ENCODE measurements at regions not wholly inside any gene's neighbourhood (a gene's known extent, or its start where the extent isn't known, plus 50 kb on each side); places are given as distances from the start of the nearest gene placed in this dataset.

- Histone ChIP-seq H3K27ac (ENCODE audit: low read length) (no peak overlapping the region), H3K27me3 (ENCODE audit: low read depth, low read length) (no peaks in the 10 kb centered on the region), H3K4me1 (ENCODE audit: control insufficient read depth in 1 of 2, insufficient read depth in 2 of 2, low read length in 2 of 2) (no peaks in the 10 kb centered on the region), H3K9me3 (ENCODE audit: control insufficient read depth in 1 of 2, low read length in 2 of 2) (no peaks in the 10 kb centered on the region), H3K4me3 (ENCODE audit: low read depth in 1 of 2, low read length in 2 of 2) (no peak overlapping the region), H3K36me3 (ENCODE audit: control insufficient read depth in 1 of 2, insufficient read depth in 2 of 2, low read length in 2 of 2) (no peaks in the 10 kb centered on the region)
These were observed 711.2 kb downstream of the KCNA4 start for GRCh38 chr11:29305456-29306232.

DNA sequence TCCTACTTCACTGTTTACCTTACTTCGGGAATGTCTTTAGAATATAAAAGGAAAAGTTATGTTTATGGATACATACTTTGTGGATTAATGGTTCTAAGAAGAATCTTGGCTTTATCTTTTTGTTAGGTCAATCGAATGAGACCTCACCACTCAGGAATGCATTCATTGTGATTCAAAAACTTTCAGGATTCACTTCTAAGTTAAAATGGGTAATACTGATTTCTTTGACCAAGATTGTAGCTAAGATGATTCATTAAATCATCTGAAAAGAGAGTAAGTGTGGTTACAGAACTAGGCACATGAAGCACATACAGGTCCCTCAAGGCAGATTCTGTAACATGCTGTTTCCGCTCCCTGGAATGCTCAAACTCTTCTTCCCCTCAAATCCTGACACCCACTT is 716.4 kb downstream of the KCNA4 start:
- H3K36me3 ChIP-seq (ENCODE audit: control insufficient read depth in 1 of 2, insufficient read depth in 2 of 2, low read length in 2 of 2) = no peaks in the 10 kb centered on the region
- H3K27me3 ChIP-seq (ENCODE audit: low read depth, low read length) = no peaks in the 10 kb centered on the region
- no peak overlapping the region for H3K4me3 ChIP-seq (ENCODE audit: low read depth in 1 of 2, low read length in 2 of 2)
- H3K4me1 ChIP-seq (ENCODE audit: control insufficient read depth in 1 of 2, insufficient read depth in 2 of 2, low read length in 2 of 2) = no peaks in the 10 kb centered on the region
- no peak overlapping the region for H3K27ac ChIP-seq (ENCODE audit: low read length)
- no peaks in the 10 kb centered on the region for H3K9me3 ChIP-seq (ENCODE audit: control insufficient read depth in 1 of 2, low read length in 2 of 2)

- no peak overlapping the region for H3K27ac ChIP-seq (ENCODE audit: low read length)
These were observed 720.1 kb downstream of the KCNA4 start for GRCh38 chr11:29296680-29297079.

DNA sequence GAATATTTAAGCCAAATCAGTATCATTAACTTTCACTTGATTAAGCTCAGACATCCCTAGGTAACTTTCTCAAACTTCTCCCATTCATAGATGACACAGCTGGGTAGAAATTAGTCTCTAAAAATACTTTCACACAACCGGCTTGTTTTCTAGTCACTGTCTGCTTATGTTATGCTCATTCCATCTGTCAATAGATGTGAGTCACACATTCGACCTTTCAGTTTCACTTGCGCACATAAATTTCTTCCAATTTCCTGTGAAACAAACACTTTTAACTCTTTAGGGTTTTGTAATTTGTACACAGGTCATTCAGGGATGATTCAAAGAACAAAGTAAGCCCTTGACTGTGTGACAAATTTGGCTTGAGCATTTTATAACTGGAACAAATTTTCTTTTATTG is 723.0 kb downstream of the KCNA4 start:
- no peaks in the 10 kb centered on the region for H3K36me3 ChIP-seq (ENCODE audit: control insufficient read depth in 1 of 2, insufficient read depth in 2 of 2, low read length in 2 of 2)
- no peaks in the 10 kb centered on the region for H3K9me3 ChIP-seq (ENCODE audit: control insufficient read depth in 1 of 2, low read length in 2 of 2)
- H3K27ac ChIP-seq (ENCODE audit: low read length) = no peak overlapping the region
- no peak overlapping the region for H3K4me3 ChIP-seq (ENCODE audit: low read depth in 1 of 2, low read length in 2 of 2)
- H3K4me1 ChIP-seq (ENCODE audit: control insufficient read depth in 1 of 2, insufficient read depth in 2 of 2, low read length in 2 of 2) = no peaks in the 10 kb centered on the region
- H3K27me3 ChIP-seq (ENCODE audit: low read depth, low read length) = no peaks in the 10 kb centered on the region

More at GRCh38 chr11:29296680-29297079, 720.1 kb downstream of the KCNA4 start:
- Histone ChIP-seq H3K4me3 (ENCODE audit: low read depth in 1 of 2, low read length in 2 of 2) (no peak overlapping the region), H3K4me1 (ENCODE audit: control insufficient read depth in 1 of 2, insufficient read depth in 2 of 2, low read length in 2 of 2) (no peaks in the 10 kb centered on the region), H3K27me3 (ENCODE audit: low read depth, low read length) (no peaks in the 10 kb centered on the region), H3K9me3 (ENCODE audit: control insufficient read depth in 1 of 2, low read length in 2 of 2) (no peaks in the 10 kb centered on the region), H3K36me3 (ENCODE audit: control insufficient read depth in 1 of 2, insufficient read depth in 2 of 2, low read length in 2 of 2) (no peaks in the 10 kb centered on the region)

- Histone ChIP-seq H3K27me3 (ENCODE audit: low read depth, low read length) (no peaks in the 10 kb centered on the region), H3K9me3 (ENCODE audit: control insufficient read depth in 1 of 2, low read length in 2 of 2) (no peaks in the 10 kb centered on the region), H3K27ac (ENCODE audit: low read length) (no peak overlapping the region), H3K4me1 (ENCODE audit: control insufficient read depth in 1 of 2, insufficient read depth in 2 of 2, low read length in 2 of 2) (no peaks in the 10 kb centered on the region), H3K36me3 (ENCODE audit: control insufficient read depth in 1 of 2, insufficient read depth in 2 of 2, low read length in 2 of 2) (no peaks in the 10 kb centered on the region), H3K4me3 (ENCODE audit: low read depth in 1 of 2, low read length in 2 of 2) (no peak overlapping the region)
These were observed 734.7 kb downstream of the KCNA4 start for GRCh38 chr11:29282088-29282487.

- H3K36me3 ChIP-seq (ENCODE audit: control insufficient read depth in 1 of 2, insufficient read depth in 2 of 2, low read length in 2 of 2) = no peaks in the 10 kb centered on the region
- no peaks in the 10 kb centered on the region for H3K9me3 ChIP-seq (ENCODE audit: control insufficient read depth in 1 of 2, low read length in 2 of 2)
- H3K4me3 ChIP-seq (ENCODE audit: low read depth in 1 of 2, low read length in 2 of 2) = no peak overlapping the region
- no peak overlapping the region for H3K27ac ChIP-seq (ENCODE audit: low read length)
- no peaks in the 10 kb centered on the region for H3K4me1 ChIP-seq (ENCODE audit: control insufficient read depth in 1 of 2, insufficient read depth in 2 of 2, low read length in 2 of 2)
- H3K27me3 ChIP-seq (ENCODE audit: low read depth, low read length) = no peaks in the 10 kb centered on the region
These were observed 735.5 kb downstream of the KCNA4 start for GRCh38 chr11:29281271-29281777.

GRCh38 chr11:29280452-29280851 is 736.4 kb downstream of the KCNA4 start:
- Histone ChIP-seq H3K27me3 (ENCODE audit: low read depth, low read length) (no peaks in the 10 kb centered on the region), H3K9me3 (ENCODE audit: control insufficient read depth in 1 of 2, low read length in 2 of 2) (no peaks in the 10 kb centered on the region), H3K4me1 (ENCODE audit: control insufficient read depth in 1 of 2, insufficient read depth in 2 of 2, low read length in 2 of 2) (no peaks in the 10 kb centered on the region), H3K27ac (ENCODE audit: low read length) (no peak overlapping the region), H3K4me3 (ENCODE audit: low read depth in 1 of 2, low read length in 2 of 2) (no peak overlapping the region), H3K36me3 (ENCODE audit: control insufficient read depth in 1 of 2, insufficient read depth in 2 of 2, low read length in 2 of 2) (no peaks in the 10 kb centered on the region)

DNA sequence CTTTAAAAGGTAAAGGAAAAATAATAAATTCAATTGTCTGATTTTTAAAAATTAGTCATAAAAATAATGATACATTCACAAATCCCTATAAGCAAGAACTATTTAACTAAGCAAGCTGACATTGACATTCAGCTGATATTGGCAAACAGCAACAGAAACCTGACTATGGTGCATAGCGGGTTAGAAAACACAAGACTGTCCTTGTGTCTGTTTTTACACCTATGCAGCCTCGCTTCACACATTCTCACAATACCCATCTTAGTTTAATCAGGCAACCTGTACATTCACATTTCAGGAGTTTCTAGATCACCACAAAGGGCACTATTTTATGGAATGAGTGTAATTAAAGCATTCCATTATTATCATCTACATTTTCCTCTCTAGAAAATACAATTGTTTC is 737.1 kb downstream of the KCNA4 start:
- H3K36me3 ChIP-seq (ENCODE audit: control insufficient read depth in 1 of 2, insufficient read depth in 2 of 2, low read length in 2 of 2) = no peaks in the 10 kb centered on the region
- no peaks in the 10 kb centered on the region for H3K27me3 ChIP-seq (ENCODE audit: low read depth, low read length)
- no peaks in the 10 kb centered on the region for H3K4me1 ChIP-seq (ENCODE audit: control insufficient read depth in 1 of 2, insufficient read depth in 2 of 2, low read length in 2 of 2)
- no peak overlapping the region for H3K27ac ChIP-seq (ENCODE audit: low read length)
- H3K4me3 ChIP-seq (ENCODE audit: low read depth in 1 of 2, low read length in 2 of 2) = no peak overlapping the region
- H3K9me3 ChIP-seq (ENCODE audit: control insufficient read depth in 1 of 2, low read length in 2 of 2) = no peaks in the 10 kb centered on the region

- H3K27ac ChIP-seq (ENCODE audit: low read length) = no peak overlapping the region
- no peaks in the 10 kb centered on the region for H3K27me3 ChIP-seq (ENCODE audit: low read depth, low read length)
- H3K36me3 ChIP-seq (ENCODE audit: control insufficient read depth in 1 of 2, insufficient read depth in 2 of 2, low read length in 2 of 2) = no peaks in the 10 kb centered on the region
- no peaks in the 10 kb centered on the region for H3K4me1 ChIP-seq (ENCODE audit: control insufficient read depth in 1 of 2, insufficient read depth in 2 of 2, low read length in 2 of 2)
- no peak overlapping the region for H3K4me3 ChIP-seq (ENCODE audit: low read depth in 1 of 2, low read length in 2 of 2)
- H3K9me3 ChIP-seq (ENCODE audit: control insufficient read depth in 1 of 2, low read length in 2 of 2) = no peaks in the 10 kb centered on the region
These were observed 744.7 kb downstream of the KCNA4 start for GRCh38 chr11:29272019-29272654.

- Histone ChIP-seq H3K4me3 (ENCODE audit: low read depth in 1 of 2, low read length in 2 of 2) (no peak overlapping the region), H3K27me3 (ENCODE audit: low read depth, low read length) (no peaks in the 10 kb centered on the region), H3K36me3 (ENCODE audit: control insufficient read depth in 1 of 2, insufficient read depth in 2 of 2, low read length in 2 of 2) (no peaks in the 10 kb centered on the region), H3K27ac (ENCODE audit: low read length) (no peak overlapping the region), H3K4me1 (ENCODE audit: control insufficient read depth in 1 of 2, insufficient read depth in 2 of 2, low read length in 2 of 2) (no peaks in the 10 kb centered on the region), H3K9me3 (ENCODE audit: control insufficient read depth in 1 of 2, low read length in 2 of 2) (no peaks in the 10 kb centered on the region)
These were observed 745.2 kb downstream of the KCNA4 start for GRCh38 chr11:29271616-29272015.

DNA sequence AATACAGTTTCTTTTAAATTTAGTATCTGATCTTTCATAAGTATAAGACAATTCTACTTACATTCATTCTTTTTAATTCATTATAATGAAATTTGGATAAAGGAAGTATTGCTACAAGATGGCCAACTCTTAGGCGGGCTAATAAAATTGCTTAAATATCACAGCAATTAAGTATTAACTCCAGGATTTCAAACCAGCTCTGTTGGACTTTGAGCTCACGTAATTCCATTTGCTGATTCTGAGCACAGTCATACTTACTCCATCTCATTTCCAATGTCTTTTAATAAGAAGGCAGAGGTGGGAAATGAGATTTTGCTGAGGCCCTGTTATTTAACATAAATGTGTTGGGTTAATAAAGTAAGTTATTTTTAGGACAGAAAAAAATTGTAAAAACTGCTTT is 748.1 kb downstream of the KCNA4 start:
- H3K27ac ChIP-seq (ENCODE audit: low read length) = no peak overlapping the region
- no peaks in the 10 kb centered on the region for H3K27me3 ChIP-seq (ENCODE audit: low read depth, low read length)
- H3K9me3 ChIP-seq (ENCODE audit: control insufficient read depth in 1 of 2, low read length in 2 of 2) = no peaks in the 10 kb centered on the region
- no peak overlapping the region for H3K4me3 ChIP-seq (ENCODE audit: low read depth in 1 of 2, low read length in 2 of 2)
- H3K4me1 ChIP-seq (ENCODE audit: control insufficient read depth in 1 of 2, insufficient read depth in 2 of 2, low read length in 2 of 2) = no peaks in the 10 kb centered on the region
- H3K36me3 ChIP-seq (ENCODE audit: control insufficient read depth in 1 of 2, insufficient read depth in 2 of 2, low read length in 2 of 2) = no peaks in the 10 kb centered on the region
